ENCODE measurements at regions not wholly inside any gene's neighbourhood (a gene's known extent, or its start where the extent isn't known, plus 50 kb on each side); places are given as distances from the start of the nearest gene placed in this dataset.

DNA sequence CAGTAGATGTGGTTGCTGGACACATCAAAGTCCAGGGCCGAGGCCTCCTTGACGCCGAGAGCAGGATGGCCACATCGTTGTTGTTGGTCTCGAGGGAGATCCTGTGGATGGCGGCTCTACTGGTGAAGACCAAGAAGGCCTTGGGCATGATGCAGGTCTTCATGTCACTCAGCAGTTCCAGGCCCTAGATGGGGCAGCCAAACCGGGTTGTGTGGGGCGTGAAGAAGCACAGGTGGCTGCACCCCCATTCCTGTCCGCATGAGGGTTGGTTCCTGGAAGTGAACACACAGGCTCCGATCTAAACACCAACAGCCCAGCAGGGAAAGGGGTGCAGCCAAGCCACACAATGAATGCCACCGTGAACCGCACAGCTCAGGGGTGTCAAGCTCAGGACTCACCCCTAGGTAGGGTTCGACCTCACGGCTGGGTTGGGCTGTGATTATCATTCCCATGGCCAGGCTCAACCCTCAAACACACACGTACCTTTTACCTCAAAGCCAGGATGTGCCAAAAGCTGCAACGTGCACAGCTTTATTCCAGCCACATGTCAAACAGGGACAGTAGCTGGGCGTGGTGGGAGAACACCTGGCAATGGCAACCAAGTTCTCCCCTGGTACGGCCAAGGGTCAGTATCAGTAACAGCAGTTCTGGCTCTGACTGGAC is 132.3 kb downstream of the CRYBB2 start:
- DNase-seq: no peak

DNA sequence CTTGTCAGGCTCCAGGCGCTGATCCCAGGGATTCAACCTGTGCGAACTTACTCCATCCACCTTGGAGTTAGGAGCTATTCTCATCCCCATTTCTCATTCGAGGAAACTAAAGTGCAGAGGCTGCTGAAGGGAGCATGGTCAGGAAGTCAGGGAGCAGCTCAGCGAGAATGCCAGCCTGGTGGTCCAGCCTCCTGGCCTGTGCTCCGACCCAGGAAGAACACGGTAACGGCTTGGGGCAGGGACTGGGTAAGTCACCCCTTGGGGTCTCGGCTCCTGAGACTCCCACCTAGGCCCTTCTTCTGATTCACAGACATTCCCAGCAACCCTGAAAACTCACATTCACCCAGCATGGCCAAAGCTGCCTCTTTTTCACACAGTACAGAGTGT is 132.8 kb downstream of the CRYBB2 start:
- DNase-seq: no peak

DNA sequence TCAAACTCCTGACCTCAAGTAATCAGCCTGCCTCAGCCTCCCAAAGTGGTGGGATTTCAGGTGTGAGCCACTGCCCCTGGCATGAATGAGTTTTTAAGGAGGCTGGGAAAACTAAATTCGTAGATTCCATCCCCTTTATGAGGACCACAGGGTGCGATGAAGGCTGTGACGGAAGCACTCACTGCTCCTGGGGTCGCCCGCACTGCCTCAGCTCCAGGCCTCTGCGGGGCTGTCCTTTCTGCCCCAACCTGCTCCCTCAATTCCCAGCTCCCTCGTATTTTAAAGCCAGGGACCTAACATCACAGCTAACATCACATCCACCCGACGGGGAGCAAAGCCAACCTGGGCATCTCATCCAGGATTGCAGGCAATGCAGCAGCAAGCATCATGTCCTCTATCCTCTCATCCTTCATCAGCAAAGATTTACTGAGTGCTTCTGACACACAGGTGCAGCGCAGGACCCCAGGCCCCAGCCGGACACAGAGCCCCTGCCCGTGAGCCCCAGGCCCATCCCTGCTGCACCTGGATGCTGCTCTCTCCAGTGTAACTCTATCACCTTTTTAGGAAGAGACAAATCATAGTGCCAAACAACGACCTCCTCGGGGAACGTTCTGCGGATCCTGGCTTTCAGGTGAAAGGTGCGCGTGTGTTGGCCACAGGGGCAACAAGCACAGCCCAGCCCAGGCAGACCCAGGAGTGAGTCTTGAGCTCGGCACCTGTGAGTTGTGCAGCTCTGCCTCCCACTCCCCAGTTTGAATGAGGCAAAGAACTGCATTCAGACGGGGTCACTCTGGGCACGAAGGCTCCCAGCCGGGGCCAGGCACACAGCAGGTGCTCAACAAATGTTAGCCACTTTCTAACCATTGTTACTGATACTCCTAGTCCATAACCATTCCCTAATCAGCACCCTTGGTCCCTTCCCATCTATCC is 134.3 kb downstream of the CRYBB2 start:
- DNase-seq: no peak

DNA sequence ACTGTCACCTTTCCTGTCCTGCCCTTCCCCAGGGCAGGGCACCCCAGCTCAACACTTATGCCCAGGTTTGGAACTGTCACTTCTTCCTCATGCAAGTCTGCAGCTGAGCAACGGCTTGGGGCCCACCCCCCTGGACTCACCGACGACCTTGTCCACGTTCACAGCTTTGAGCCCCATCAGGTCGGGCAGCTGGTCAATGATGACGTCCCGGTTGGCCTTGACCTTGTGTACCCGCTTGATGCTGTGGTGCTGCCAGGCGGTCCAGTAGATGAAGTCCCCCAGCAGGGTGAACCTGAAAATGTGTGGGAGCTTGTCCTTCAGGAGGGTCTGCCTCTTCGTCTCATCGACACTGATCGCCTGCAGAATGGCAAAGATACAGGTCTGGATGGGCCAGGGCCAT is 135.0 kb downstream of the CRYBB2 start:
- DNase-seq: no peak

DNA sequence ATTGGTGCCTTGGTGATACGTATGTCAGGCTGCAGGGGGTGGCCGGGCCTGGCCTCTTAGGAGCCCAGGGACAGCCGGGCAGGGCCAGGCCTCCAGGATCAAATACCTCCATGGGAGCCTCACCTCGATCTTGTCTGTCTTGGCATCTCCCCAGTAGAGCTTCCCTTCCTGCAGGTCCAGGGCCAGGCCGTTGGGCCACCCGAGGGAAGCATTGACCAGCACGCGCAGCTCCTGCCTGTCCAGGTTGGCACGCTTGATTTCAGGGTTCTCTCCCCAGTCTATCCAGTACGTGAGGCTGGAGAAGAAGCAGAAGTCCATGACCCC is 137.7 kb downstream of the CRYBB2 start:
- no peak for DNase-seq

DNA sequence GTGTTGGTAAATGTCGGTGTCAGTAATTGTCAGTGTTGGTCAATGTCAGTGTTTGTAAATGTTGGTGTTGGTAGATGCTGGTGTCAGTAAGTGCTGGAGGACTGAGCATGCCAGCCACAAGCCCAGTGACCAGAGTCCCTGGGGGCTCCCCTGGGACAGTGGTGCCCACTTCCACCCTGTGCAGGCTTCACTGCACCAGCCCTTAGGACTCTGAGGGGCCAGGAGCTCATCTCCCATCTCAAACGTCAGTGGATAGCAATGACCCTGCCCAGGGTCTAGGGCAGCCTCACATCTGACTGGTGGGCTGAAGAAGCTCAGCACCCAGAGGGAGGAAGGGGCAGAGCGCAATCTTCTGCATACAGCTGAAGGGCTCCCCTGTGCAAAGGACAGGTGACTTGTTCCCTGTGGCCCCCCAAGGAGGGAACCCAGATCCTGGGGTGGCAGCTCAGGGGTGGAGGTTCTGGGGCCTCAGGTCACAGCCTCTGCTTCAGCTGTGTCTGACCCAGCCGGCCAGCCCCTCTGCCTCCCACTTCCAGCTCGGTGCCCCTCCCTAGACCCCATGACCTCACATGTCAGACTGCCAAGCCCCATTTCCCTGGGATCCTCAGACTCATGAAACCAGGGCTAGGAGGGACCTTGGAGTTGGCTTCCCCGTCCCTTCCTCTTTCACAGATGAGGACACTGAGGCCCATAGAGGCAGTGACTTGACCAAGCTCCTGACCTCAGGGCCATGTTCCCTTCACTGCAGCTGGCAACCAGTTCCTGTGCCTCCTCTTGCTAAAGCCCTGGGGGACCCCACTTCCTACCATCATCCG is 138.4 kb downstream of the CRYBB2 start:
- DNase-seq: no peak

DNA sequence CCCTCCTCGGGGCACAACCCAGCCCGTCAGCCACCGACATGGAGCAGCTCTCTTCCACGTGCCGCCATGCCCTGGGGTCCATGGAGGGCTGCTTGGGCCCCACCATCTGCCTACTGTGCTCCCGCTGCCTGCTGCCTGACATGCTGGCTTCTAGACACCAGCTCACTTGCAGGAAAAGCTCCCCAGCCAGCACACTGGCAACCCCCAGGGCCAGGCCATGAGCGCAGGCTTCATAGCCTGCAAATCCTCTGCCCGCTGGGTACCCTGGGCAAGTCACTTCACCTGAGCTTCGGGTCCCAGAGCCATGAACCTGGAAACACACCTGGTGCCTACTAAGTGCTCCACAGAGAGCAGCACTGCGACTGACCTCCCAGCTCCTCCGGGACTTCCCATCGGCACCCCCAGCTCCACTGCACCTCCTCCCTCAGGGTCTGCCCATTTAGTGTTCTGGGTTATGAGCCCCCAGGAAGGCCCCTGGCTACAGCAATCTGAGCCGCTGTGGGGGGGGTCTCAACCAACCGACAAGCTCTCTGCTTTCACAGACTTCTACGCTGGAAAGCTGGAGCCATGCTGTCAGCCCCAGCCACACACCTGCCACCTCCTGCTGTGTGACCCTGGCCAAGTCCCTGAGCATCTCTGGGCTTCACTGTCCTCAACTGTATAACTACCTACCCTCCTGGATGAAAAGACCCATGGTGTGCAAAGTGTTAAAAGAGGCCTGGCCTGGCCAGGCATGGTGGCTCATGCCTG is 139.2 kb downstream of the CRYBB2 start:
- DNase-seq: no peak

DNA sequence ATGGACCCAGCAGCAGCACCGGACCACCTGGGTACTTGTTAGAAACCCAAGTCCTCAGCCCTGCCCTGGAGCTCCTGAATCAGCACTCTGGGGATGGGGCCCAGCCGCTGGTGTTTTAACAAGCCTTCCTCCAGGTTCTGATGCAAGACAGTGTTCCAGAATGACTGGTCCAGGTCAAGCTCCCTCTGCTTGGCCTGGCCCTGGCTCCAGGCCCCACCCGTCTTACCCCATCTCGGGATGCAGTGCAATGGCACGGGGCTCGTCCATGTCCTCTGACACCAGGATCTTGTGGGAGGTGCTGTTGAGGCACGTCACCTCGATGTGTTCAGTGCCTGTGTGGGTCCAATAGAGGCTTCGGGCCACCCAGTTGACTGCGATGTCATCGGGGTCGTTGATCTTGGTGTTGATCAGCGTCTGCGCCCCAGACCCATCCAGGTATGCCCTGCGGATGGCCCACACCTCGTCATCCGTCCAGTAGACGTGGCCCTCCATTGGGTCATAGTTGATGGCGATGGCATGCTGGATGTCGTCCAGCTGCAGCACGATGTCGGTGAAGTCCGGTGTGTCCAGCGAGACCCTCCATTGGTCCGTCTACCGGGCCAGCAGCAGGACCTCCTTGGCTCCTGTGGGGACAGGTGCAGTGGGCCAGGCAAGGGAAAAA is 140.3 kb downstream of the CRYBB2 start:
- no peak for DNase-seq

DNA sequence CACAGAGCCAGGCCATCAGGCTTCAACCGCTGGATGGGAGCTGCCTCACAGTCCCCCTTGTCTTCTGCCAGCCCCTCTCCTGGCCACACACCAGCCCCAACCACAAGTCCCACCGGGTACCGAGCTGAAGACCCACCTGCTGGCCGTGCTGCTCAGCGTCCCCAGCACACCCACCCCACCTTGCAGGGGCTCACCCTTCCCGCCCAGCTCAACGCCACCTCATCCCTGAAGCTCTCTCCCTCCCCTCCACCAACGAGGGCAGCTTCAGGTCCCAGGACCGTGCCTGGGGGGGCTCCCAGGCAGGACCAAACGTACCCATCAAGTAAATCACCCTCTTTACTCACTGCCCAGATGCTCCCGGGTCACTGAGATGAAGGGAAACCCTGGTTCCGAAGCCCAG is 141.0 kb downstream of the CRYBB2 start:
- no peak for DNase-seq

DNA sequence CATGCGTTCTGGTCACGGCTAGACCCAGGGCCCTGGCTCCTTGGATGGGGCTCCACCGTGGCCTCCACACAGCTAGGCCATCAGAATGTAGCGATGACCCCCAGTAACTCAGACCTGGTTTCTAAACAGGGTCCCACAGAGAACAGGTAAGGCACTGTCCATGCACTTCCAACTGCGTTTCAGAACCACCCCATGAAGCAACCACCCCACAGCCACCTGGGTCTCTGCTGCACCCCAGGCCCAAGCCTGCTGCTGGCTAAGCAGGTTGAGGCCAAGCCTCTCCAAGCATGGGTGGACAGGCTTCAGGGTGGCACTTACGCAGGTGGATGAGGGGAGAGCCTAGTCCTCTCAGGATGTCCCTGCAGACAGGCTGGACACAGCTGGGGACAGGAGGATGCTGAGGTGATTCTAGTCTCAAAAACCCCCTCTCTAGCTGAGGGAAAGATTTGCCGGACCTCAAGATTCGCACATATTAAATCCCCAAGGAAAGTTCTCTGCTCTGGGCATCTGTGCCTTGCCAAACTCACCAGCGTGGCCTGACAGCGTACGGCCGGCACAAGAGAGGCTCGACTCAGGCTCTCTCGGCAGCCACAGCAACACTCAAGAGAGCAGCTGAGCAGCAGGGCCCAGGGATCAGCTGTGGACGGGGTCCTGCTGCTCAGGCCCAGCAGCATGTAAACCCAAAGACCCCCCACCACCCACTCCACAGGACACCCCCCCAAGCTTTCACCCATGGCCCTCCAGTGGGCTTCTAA is 141.6 kb downstream of the CRYBB2 start:
- DNase-seq: no peak

DNA sequence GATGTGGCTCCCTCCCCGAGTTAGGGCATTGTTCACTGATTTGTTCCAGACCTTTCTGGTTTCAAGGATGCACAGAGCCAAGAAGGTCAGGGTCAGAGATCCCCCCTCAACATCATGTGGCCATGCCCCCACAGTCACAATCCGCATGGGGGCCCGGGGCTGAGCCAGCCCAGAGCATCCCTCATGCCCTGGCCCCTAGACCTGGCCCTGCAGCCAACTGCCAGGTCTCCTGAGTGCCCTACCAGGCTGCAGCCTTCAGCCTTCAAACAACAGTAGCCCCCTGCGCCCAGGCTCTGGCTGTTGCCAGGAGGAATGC is 142.4 kb downstream of the CRYBB2 start:
- DNase-seq: no peak

DNA sequence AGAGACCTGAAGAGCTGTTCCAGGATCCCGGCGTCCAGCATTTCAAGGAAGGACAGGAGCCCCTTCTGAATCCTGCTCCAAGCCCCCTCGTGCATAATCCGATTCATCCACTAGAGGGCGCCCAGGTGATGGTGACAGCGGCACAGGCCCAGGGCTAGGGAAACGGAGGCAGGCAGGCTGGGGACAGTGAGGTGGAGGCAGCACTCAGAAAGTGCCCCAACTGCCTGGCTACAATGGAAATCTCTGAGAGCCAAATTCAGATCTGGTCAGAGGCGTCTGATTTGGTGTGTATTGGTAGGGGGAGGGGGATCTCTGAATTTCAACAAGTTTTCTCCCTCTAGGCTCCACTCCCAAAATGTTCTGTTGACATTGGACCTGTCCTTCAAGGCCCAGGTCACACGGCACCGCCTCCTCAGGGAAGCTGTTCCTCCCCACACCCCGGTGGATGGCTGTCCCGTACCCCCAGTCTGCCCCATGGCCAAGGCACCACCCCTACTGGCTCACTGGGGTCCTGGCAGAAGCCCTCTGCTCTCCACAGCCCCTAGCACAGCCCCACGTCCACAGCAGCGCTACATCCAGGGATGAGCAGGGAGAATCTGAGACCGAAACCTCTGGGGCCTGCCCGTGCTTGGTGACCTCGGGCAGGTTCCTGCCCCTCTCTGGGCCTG is 142.9 kb downstream of the CRYBB2 start:
- peak; percentile 20 for DNase-seq

DNA sequence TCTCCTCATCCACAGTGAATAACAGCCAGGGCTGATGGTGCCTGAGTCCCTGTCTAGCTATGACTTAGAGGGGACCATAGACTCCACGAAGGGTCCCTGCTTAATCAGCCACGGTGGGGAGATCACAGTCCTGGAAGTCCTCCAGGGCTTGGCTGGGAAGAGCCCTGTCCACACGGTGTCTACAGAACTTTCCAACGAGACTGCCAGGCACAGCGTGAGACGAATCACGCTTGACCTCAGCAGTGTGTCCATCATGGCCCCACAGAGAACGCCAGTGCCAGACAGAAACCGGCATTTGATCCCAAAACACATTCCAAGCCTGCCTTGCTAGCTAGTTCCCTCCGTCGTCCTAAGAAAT is 143.4 kb downstream of the CRYBB2 start:
- DNase-seq: no peak

DNA sequence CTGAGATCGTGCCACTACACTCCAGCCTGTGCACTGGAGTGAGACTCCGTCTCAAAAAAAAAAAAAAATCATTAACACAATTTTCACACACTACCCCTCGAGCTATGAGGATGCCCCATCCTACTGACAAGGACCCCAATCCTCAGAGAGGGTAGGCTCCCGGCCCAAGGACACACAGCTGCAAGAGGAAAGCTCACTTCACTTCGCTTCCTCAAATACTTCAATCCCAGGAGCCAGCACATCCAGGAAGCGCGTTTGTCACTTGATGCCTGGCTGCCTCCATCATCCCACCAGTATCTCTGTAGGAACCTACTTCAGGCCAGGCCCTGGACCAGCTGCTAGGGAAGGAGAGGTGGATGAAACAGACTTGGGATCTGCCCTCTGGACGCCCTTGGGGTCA is 144.0 kb downstream of the CRYBB2 start:
- no peak for DNase-seq

DNA sequence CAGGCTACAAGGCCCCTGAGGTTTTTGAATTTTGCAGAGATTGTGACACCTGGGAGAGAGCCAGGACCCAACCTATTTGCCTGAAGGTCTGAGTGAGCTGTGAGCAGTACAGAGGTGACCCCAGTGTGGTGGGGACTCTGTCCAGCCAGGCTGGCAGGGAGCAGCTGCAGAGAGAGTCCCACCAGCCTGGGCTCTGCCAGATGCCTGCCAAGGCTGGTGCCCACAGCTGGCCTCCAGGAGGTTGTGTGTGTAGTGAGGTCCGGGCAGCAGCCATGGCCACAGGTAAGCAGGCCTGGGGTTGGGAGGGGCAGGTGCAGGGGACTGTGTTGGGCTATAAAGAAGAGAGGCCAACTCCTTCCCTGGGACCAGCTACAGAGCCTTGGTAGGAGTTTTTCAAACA is 144.8 kb downstream of the CRYBB2 start:
- DNase-seq: no peak

DNA sequence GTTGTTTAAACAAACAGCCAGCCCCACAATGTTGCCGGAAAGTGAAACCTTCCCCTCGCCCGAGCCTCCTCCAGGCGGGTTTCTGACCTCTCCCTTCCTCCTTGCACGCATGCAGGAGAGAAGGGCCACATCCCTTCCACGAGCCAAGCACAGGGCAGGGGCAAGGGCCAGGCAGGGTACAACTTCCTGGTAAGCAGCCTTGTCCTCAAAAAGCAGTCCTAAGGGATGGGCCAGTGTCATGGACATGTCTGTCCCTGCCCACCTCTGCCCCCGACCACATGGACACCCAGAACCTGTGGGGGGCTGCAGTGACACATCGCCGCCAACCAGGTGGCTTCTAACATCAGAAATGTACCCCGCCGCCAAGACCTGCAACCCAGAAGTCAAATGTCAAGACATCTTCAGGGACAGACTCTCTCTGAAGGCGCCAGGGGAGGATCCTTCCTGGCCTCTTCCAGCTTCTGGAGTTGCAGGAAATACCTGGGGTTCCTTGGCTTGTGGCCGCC is 145.3 kb downstream of the CRYBB2 start:
- DNase-seq: no peak

DNA sequence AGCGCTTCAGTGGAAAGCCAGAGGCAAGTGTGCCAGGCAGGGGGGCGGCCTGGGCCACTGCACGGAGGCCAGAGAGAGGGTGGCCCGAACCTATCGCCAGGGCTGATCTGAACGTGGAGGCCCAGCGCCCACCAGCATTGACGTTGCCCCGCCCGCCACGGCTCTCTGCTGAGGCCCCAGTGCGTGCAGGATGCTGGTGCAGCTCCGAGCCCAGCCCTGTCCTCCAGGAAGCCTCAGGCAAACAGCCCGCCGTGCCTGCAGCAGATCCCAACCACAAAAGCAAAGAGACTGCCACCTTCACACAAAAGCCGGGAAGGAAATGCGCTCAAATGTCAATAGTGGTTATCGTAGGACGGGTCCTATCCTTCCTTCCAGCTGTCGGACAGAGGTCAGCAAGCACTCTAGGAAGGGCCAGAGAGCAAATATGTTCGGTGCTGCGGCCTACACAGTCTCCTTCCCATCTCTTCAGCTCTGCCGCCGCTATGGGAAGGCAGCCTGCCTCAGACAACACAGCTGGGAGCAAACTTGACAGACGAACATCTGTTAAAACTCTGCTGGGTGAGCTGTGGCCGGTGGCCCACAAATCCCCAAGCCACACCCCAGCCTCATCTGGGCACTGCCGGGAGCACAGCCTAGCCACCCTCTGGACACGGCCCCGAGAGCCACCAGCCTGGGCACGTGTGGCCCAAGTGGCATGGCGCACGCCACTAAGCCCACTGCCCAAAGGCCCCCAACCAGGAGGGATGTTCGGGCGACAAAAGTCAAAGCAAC is 146.2 kb downstream of the CRYBB2 start:
- no peak for DNase-seq

DNA sequence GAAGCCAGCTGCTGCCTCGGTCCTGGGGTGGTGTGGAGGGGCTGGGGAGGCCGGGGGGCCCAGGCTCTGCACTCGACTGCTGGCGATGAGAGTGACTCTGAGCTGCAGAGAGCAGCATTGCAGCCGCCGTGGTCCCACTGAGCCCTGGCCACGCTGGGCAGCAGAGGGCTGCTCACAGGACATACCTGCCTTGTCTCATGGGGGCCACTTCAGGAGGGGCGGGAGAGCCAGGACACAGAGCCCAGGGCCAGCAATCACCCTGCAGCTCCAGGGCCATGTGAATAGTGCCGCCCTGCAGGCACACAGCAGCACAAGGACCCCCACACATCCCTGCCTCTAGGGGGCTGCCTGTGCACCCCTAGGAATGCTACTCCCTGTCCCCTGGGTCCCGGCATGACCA is 147.0 kb downstream of the CRYBB2 start:
- DNase-seq: no peak

DNA sequence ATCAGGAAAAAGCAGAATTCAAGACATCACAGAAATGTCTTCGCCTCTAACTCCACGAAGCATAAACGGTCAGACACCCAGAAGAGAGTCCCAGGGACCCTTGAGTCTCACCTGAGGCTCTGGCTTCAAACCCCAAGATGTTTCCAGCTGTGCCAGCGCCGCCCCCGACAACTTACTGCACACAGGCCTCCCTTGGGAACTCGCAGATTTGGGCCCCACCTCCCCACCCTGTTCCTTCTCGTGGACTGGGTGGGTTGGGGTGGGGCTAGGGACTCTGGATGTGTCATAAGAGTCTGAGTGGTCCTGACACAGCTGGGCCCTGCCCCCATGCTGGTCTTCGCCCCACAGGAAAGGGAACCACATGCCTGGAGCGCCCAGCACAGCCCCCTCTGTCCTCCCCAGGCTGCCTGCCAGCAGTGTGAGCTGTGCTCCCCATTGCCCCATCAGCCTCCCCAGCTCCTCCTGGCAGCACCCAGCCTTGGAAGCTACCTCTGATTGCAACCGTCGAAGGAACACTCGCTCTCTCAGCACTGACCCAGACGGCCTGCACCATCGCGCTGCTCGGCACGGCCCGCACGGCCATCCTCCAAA is 147.5 kb downstream of the CRYBB2 start:
- no peak for DNase-seq

DNA sequence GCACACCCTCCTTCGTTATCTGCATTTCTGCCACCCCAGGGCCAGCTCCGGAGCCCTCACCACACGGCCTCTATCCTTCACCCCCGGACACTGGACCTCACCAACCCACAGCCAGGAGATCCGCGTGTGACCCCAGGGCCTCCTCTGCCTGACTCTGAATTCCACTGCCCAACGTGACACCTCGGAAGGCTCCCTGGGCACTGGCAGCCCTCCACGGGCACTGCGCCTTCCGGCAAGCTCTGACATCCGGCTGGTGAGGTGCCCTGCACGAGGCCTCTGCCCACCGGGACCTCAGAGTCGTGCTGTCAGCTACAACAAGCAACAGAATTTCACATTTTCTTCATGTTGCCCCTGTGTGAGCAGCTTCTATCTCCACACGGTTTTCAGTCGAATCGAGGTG is 148.3 kb downstream of the CRYBB2 start:
- no peak for DNase-seq
